ENCODE measurements at regions not wholly inside any gene's neighbourhood (a gene's known extent, or its start where the extent isn't known, plus 50 kb on each side); places are given as distances from the start of the nearest gene placed in this dataset.

DNA sequence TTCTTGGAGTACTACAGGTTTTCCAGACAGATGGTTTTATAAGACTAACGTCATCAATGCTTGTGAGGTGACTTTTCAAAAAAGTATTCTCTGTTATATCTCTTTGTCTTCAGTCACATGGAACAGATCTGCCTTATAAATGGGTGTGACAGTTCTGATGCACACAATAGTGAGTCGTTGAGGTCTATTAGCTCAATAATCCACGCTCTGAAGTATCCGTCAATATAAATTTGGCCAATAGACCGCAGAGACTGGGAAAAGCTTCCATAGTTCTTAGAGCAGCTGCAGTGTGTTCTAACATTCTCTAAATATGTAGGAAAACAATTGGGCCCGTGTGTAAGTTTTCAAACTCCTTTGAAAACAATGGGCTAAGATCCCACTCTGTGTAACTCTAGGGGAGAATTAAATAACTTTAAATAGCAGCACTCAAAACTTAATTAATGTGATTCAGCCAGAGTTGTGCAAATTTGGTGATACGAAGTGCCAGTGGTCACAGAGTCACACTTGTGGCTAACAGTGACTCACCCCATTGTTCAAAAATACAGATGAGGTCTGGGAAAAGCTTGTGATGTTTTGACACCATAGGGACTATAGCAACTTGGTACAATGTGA is 316.0 kb downstream of the LMO4 start:
- TF ChIP-seq CTCF (IDR thresholded peaks at IDR 0.05; ENCODE audit: low read length) (no peak), EZH2 (IDR thresholded peaks at IDR 0.05; ENCODE audit: borderline replicate concordance, low read length) (no peak)

Measured in OCI-LY1 (cell line).